ENCODE measurements at regions not wholly inside any gene's neighbourhood (a gene's known extent, or its start where the extent isn't known, plus 50 kb on each side); places are given as distances from the start of the nearest gene placed in this dataset.
"Not testable (repeated sequence)": the region's sequence is repeated elsewhere in the genome, so short reads cannot be mapped to it uniquely, and the experiment has no call there.

DNA sequence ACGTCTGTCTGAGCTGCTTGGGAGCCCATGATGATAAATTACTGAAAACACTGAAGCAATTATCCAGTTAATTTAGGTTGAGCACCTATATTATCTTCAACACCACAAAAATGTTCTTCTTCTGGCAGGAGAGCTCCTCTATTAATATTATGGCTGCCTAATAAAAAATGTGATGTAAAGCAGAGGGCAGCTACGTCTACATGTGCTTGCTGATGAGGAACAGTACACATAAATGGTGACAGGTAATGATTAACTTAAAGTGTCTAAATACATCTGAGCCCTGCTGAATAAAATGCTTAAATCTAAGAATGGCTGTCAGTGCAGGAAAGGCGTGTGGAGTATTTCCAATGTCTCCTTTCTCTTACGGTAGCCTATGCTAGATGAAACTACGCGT is 131.3 kb upstream of the NR3C1 start:
- DNase-seq (ENCODE audit: low read depth): no peak

DNA sequence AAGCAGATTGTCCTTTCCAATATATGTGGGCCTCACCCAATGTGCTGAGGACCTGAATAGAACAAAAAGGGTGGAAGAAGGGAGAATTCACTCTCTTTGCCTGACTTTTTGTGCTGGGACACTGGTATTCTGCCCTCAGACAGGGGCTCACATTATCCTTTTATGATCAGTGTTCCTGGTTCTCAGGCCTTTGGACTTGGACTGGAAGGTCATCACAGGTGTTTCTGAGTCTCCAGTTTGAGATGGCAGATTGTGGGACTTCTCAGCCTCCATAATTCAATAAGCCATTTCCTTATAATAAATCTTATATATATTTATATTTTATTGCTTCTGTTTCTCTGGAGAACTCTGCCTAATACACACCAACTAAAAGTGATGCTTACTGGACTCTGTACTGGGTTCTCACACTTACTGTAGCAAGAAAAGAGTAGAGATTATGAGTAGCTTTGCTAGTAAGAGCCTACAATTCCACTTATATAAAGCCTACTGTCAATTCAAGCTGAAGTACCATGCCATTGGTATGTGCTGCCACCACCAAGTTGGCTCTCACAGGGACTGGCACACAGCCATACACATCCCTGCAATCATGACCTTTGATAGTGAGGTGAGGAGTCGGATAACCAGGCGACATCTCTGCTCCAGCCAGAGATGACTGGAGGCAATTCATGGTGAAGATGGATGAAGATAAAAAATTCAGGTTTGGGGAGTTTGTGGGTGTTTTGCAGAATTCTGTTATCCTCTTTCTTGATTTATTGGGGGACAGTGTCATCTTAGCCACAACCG is 130.7 kb upstream of the NR3C1 start:
- no peak for DNase-seq (ENCODE audit: low read depth)

DNA sequence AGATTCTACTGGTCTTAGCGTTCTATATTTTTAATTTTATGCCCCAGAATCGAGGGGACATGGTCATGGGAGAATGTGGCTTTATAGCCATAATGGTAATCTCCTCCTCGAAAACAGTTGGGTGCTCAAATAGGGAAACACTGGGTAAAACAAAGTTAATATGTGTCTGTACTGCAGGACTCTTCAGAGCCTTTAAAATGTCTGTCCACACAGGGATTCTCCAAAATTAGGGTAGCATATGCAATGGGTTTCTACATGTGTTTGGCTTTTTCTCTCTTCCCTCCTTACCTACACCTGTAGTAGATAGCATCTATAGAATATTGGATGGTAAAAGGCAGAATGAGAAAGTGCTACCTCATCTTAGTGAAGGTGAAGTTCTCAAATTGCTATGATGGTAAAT is 130.0 kb upstream of the NR3C1 start:
- DNase-seq (ENCODE audit: low read depth): no peak

DNA sequence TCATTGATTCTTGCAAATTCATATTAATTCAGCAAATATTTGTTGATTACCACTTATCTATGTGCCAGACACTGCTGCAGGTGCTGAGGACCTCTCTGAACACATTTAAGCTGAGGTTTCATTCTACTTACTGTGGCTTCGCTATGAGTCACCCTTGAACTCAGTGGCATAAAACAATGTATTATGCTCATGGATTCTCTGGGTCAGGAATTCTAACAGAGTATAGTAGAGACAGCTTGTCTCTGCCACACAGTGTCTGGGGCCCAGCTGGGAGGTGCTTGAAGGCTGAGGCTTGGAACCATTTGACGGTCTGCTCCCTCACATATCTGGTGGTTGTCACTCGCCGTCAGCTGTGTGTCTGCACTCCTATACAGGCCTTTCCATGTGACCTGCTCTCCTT is 124.3 kb upstream of the NR3C1 start:
- peak; percentile 57 for DNase-seq (ENCODE audit: low read depth)

DNA sequence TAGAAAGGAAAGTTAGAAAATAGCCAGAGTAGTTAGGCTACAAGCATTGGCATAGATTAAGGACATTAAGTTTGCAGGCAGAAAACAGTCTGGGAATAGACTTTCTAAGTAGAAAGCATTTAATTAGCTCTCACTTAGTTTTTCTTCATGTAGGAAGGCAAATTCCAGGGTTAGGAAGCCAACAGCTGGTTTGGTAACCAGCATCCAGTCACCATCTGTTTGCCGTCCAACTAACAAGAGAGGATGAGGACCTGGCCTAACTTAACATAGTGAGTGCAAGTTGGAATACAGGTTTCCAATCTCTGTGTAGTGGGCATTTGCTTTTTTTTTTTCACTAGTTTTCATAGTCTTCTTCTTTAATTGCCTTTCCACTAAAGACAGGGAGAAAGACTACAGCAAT is 121.7 kb upstream of the NR3C1 start:
- DNase-seq (ENCODE audit: low read depth): no peak

DNA sequence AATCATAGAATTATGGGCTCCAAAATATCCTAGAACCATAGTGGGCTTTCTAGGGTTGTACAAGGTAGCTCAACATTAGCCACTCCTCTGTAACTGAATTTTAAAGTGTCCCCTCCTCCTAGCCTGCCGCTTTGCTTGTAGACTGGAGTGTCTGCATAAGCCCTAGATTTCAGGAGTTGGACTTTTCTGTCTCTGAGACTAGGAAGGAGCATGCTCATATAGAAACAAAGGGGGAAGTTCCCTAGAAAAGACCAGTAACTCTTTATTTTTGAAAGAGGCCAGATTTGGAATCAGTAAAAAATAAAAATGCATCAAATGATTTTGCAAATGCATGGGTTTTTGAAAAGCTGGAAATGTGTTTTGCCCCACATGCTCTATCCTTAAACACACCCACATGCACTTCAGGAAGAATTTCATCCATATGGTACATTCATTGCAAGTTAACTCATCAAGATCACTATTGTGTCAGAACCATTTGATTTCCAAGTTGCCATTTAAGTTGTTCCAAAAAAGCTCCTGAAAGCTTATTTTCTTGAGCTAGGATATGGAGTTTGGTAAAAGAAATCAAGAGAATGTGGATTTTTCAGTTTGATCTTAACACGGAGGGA is 121.0 kb upstream of the NR3C1 start:
- DNase-seq (ENCODE audit: low read depth): no peak

DNA sequence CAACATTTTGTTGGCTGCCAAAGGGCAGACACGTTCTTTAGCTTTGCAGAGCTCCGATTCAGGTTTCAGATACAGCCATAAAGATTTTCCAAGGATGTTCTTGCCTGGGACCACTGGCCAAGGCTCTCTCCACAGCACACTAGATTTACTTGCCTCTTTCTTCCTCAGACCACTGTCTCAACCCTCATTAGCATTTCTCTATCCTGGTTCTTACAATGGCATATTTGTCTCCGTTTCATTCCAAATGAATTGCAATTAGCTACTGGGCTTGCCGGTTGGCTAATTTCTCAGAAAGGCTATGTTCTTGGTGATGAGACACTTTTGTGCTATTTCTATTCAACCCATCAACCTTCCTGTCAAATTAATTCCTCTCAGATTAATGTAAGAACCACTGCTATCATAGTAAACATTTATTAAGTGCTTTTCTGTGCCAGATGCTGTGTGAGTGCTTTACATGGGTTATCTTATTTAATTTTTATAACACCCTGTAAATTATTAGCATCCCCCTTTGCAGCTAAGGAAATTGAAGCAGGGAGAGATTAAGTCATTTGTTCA is 118.4 kb upstream of the NR3C1 start:
- no peak for DNase-seq (ENCODE audit: low read depth)

DNA sequence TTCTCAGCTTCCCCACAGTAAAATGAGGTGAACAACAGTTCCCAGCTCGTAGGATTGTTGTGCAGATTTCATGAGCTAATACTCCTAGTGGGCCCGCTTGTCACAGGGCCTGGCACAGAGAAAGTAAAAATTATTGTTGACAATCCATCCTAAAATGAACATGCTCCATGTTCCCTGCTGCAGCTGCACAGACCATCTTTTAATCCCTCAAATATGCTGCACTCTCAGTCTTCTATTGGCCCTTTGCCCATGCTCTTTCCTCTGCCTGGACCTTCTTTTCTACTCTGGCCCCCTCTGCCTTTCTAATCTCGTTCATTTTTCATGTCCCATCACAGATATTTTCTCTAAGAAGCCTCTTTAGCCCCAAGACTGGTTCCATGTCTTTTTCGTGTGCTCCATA is 117.7 kb upstream of the NR3C1 start:
- no peak for DNase-seq (ENCODE audit: low read depth)

DNA sequence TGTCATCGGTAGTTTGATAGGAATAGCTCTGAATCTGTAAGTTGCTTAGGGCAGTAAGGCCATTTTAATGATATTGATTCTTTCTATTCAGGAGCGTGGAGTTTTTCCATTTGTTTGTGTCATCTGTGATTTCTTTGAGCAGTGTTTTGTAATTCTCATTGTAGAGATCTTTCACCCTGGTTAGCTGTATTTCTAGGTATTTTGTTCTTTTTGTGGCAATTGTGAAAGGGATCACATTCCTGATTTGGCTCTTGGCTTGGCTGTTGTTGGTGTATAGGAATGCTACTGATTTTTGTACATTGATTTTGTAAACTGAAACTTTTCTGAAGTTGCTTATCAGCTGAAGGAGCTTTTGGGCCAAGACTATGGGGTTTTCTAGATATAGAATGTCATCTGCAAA is 115.7 kb upstream of the NR3C1 start:
- DNase-seq (ENCODE audit: low read depth): not testable (repeated sequence)

DNA sequence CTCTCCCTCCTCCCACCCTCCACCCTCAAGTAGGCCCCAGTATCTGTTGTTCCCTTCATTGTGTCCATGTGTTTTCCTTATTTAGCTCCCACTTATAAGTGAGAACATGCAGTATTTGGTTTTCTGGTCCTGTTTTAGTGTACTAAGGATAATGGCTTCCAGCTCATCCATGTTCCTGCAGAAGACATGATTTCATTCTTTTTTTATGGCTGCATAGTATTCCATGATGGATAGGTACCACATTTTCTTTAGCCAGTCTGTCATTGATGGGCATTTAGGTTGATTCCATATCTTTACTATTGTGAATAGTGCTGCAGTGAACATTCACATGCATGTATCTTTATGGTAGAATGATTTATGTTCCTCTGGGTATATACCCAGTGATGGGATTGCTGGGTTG is 114.3 kb upstream of the NR3C1 start:
- DNase-seq (ENCODE audit: low read depth): not testable (repeated sequence)

DNA sequence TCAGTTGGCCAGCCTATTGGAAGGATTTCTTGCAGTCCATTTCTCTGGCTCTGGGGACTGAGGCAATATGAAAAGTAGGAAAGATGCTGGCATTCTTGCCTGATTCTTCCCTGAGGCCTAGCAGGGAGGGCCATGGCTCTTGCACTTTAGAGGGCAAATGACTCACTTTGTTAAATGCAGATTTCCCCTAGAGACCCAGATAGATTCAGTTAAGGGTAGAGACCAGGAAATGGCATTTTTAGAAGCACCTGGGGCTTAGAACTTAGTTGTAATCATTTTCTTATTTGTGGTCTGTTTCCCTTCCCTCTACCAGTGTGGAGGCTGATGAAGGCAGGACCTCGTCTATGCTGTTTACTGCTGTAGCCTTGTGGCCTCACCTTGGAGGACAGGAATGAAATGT is 112.8 kb upstream of the NR3C1 start:
- DNase-seq (ENCODE audit: low read depth): no peak

DNA sequence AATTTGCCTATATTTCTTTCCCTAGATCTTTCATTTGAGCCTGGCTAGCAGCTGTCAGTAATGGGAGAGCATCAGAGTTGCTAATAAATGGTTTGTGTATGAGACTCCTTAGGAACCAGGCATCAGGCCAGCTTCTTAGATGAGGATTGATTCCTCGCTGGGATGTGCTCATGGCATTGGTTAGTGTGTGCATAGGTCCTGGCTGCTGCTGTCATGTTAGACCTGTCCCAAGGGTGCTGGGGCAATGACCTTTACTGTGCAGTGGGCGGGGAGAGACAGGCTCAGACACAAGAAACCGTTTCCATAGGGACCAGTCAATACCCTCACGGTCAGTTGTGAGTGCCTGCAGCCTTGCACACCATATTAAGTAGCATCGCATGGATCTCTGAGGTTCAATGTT is 112.3 kb upstream of the NR3C1 start:
- no peak for DNase-seq (ENCODE audit: low read depth)

DNA sequence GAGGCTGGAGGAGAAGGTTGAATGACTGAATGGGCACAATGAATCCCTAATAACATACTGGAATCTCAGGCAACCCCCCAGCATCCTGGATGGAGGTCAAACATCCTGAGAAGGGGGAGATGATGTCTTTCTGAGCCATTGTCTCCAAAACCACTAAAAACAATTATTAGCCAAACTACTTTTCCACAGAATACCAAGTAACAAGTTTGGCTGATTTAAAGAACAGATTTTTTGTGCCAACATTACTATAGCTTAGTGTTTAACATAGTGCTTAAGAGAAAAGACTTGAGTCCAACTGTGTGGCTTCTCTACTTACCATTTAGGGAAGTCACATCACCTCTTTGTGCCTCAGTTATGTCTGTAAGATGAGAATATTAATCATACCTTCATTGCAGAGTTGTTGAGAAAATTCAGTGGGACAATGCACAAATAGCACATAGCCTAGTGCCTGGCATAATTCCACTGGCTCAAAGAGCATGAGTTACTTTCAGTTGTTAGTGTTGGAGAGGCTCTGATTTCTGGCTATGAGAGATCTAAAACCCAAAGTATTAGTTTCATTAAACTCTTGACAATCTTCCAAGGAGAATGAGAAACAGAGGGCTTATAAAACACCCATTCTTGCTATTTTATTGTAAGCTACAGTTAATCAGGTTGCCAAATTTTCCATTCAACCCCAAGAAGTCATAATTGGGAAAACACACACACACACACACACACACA is 111.3 kb upstream of the NR3C1 start:
- DNase-seq (ENCODE audit: low read depth): no peak

DNA sequence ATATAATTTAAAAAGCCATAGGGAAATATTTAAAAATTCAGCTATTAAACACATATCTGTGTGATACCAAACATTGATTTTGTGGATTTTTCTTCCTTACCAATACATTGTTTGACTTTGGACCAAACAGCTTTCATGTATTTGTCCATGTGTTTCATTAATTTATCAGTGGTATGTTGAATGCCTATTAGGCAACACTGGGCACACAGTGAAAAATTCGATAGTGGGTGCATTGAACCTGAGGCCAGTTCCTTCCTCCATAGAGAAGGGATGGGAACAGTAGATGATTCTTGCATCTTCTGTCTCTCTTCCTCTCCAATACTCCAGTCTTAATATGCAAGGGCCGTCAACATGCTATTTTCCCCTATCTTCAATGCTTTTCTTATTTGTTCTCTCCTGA is 110.2 kb upstream of the NR3C1 start:
- no peak for DNase-seq (ENCODE audit: low read depth)

DNA sequence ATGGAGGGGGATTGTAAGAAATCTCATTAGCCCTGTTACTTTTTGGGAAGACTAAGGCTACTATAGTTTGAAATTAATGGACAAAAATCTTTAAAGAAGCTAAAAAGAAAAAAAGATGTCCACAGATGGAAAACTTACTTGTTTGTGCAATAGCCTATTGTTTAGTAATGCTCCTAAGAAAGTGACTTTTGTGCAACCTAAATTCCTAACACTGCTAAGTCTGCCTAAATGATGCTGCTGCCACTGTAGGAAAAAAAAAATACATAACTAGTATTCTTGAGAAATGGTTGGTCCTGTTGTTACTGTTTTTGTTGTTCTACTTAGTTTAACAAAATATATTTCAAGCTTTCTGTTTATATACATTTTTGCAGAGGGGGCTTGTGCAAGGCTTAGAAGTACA is 108.2 kb upstream of the NR3C1 start:
- no peak for DNase-seq (ENCODE audit: low read depth)

DNA sequence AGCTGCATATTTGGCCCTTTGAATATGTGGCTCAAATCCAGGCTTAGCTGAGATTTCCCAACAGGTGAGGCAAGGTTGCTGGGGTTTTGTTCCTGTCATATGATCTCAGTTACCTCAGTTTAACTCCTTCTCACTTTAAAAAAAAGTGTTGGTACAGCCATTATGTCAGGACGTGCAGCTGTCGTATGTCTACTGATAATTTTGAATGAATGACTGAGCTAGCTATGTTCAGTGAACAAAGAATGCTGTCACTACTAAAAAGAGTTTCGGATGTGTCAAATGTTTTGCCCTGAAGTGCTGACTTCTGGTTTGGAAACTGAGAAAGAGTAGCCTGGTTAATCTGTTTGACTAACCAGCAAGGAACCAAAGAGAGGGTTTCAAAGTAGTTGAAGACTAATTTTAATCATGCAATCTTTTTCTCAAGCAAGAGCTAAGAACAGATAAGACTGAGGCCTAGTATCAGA is 106.3 kb upstream of the NR3C1 start:
- DNase-seq (ENCODE audit: low read depth): no peak

DNA sequence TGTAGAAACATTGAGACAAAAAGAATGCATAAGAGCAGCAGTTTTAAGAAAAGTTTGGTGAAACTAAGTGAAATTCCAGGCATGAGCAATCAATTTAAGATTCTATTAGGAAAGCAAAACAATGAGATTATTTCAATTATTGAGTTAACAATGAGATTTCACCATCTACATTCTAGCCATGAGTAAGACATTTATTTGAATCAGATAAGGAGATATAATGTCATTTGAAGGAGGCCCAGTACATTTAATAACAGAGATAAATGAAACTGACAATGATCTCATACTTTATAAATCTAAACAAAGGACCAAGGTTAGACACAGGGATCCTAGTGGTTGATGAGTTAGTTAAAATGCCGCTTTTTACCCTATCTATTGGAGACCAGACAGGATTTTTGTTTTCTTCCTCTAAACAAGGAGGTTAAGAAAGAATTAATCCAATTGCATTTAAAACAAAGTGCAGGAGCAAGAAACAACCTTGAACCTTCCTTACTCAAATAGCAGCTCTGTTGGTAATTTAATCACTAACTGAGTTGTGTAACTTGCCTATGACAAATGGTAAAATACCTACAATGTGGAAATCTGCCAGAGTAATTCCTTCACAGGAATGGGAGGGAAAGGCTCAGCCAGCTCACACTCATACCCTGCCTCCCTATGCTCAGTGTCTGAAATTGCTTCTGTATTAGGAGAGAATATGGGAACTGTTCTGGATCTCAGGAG is 103.5 kb upstream of the NR3C1 start:
- DNase-seq (ENCODE audit: low read depth): peak; percentile 88

DNA sequence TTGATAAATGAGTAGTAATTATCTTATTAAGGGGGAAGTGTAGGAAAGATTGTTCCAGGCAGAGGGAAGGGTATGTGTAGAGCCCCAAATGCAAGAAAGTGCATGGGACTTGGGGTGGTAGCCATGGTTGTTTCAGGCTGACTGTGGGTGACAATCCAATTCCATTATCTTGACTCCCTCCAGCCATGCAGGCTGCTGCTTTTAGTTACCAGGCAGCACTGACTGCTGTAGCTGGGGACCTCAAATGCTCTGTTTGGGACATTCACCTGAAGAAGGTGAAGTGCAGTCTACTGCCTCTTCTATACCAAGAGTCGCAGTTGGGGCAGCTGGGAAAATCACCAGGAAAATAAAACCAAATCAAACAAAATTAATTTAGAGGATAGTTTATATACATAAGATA is 102.4 kb upstream of the NR3C1 start:
- no peak for DNase-seq (ENCODE audit: low read depth)

DNA sequence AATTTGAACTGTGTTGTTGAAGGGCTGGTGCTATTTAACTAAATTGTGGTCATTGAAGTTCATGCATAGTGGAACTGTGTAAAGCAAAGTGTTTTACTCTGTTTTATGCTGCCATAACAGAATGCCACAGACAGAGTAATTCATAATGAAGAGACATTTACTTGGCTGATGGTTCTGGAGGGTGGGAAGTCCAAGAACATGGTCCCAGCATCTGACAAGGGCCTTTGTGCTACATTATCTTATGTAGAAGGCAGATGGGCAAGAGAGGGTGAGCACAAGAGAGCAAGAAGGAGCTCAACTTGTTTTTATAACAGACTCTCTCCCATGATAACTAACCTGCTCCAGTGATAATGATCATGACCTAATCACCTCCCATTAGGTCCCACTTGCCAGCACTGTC is 101.9 kb upstream of the NR3C1 start:
- no peak for DNase-seq (ENCODE audit: low read depth)

DNA sequence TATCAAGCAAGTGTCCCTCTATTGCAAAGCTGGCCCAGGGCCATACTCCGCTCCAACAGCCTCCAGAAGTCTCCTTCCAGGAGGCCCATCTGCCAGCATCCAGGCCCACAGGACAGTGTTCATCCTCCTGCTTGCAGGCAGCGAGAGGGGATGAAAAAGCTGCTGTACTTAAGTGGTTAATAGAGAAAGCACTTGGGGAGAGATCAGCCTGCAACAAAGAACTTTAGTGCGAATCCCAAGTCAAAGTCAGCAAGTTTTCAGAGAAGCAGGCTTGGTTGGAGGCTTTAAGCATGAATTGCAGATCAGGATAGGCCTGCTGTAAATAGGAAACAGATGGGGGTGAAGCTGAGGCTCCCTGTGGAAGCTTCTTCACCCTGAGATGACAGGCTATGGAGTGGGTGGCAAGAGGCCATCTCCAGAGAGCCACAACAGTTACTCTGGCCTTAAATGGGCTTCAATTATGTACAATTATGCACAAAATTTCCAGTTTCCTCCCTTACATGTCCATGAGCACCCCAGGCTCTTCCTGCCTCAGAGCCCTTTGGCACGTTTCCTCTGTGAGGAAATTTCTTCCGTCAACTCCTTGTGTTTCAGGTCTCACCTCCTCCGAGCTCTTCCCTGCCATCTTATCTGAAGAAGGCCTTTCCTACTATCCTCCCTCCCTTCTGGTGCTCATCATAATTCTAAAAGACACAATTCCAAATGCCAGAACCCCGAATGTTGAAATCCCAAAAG is 98.0 kb upstream of the NR3C1 start:
- DNase-seq (ENCODE audit: low read depth): no peak
